ENCODE measurements at regions not wholly inside any gene's neighbourhood (a gene's known extent, or its start where the extent isn't known, plus 50 kb on each side); places are given as distances from the start of the nearest gene placed in this dataset.

DNA sequence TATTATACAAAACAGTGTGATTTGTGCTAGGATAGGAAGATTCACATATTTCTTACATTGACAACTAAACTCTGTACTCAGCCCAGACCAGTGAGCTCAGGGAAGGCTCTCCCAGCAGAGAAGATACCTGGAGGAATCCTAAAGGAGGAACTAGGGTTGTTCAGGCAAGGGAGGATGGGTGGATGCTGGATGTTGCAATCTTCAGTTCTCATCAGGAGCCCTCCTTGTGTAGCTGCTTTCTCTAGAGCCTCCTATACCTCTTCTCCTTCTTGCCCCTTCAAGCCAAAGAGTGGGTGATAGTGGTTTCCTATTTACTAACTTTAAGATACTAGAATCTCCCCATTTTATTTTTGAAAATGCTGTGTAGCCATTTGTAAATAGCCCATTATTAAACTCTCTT is 117.3 kb downstream of the NKX6-1 start:
- TF ChIP-seq CTCF (IDR thresholded peaks at IDR 0.05; ENCODE audit: extremely low read depth in 1 of 2, insufficient read depth in 1 of 2, low read depth in 1 of 2, low read length in 2 of 2) (no peak), EZH2 (IDR thresholded peaks at IDR 0.05; ENCODE audit: borderline replicate concordance, low read depth, low read length, severe bottlenecking) (no peak), POLR2AphosphoS5 (IDR thresholded peaks at IDR 0.05; ENCODE audit: insufficient read depth, low read depth, low read length) (no peak)
